HG02840 (cell line): ENCODE measurements at regions not wholly inside any gene's neighbourhood (a gene's known extent, or its start where the extent isn't known, plus 50 kb on each side); places are given as distances from the start of the nearest gene placed in this dataset.
A peak's percentile ranks its signal among the peaks of the same experiment; 100 is the strongest.

Source experiments
- ATAC-seq: cut with Tn5 transposase; IDR thresholded peaks from one replicate; pipeline ENCODE4 v1.9.1; 2021; ENCODE audit warnings: mild to moderate bottlenecking, moderate library complexity, moderate number of reproducible peaks; ENCODE audit not compliant: unreplicated experiment, low FRiP score

- ATAC-seq = peak; percentile 60
These were observed 102.6 kb upstream of the MYCBP2 start for GRCh38 chr13:77429320-77430142.

- ATAC-seq = no peak
These were observed 98.8 kb upstream of the MYCBP2 start for GRCh38 chr13:77425705-77426104.

GRCh38 chr13:77423296-77423695, 96.4 kb upstream of the MYCBP2 start:
- ATAC-seq = no peak

GRCh38 chr13:77422724-77423123, 95.8 kb upstream of the MYCBP2 start:
- no peak for ATAC-seq

- ATAC-seq = no peak
These were observed 91.0 kb upstream of the MYCBP2 start for GRCh38 chr13:77417897-77418296.

- no peak for ATAC-seq
These were observed 89.8 kb upstream of the MYCBP2 start for GRCh38 chr13:77416666-77417212.

GRCh38 chr13:77415253-77416071, 88.6 kb upstream of the MYCBP2 start:
- ATAC-seq = peak; percentile 73

GRCh38 chr13:77412860-77413259, 86.0 kb upstream of the MYCBP2 start:
- no peak for ATAC-seq

GRCh38 chr13:77412116-77412635, 85.3 kb upstream of the MYCBP2 start:
- ATAC-seq = no peak

GRCh38 chr13:77409412-77409811, 82.5 kb upstream of the MYCBP2 start:
- ATAC-seq = no peak

GRCh38 chr13:77406644-77407440, 79.9 kb upstream of the MYCBP2 start:
- no peak for ATAC-seq

- no peak for ATAC-seq
These were observed 72.1 kb upstream of the MYCBP2 start for GRCh38 chr13:77398825-77399620.

GRCh38 chr13:77397636-77398035, 70.7 kb upstream of the MYCBP2 start:
- no peak for ATAC-seq

GRCh38 chr13:77391475-77391874, 64.6 kb upstream of the MYCBP2 start:
- no peak for ATAC-seq

- no peak for ATAC-seq
These were observed 63.5 kb upstream of the MYCBP2 start for GRCh38 chr13:77390391-77390790.

- no peak for ATAC-seq
These were observed 62.7 kb upstream of the MYCBP2 start for GRCh38 chr13:77389625-77390000.

- ATAC-seq = no peak
These were observed 62.2 kb upstream of the MYCBP2 start for GRCh38 chr13:77388944-77389624.

- ATAC-seq = no peak
These were observed 60.8 kb upstream of the MYCBP2 start for GRCh38 chr13:77387607-77388200.
